ENCODE measurements at regions not wholly inside any gene's neighbourhood (a gene's known extent, or its start where the extent isn't known, plus 50 kb on each side); places are given as distances from the start of the nearest gene placed in this dataset.

DNA sequence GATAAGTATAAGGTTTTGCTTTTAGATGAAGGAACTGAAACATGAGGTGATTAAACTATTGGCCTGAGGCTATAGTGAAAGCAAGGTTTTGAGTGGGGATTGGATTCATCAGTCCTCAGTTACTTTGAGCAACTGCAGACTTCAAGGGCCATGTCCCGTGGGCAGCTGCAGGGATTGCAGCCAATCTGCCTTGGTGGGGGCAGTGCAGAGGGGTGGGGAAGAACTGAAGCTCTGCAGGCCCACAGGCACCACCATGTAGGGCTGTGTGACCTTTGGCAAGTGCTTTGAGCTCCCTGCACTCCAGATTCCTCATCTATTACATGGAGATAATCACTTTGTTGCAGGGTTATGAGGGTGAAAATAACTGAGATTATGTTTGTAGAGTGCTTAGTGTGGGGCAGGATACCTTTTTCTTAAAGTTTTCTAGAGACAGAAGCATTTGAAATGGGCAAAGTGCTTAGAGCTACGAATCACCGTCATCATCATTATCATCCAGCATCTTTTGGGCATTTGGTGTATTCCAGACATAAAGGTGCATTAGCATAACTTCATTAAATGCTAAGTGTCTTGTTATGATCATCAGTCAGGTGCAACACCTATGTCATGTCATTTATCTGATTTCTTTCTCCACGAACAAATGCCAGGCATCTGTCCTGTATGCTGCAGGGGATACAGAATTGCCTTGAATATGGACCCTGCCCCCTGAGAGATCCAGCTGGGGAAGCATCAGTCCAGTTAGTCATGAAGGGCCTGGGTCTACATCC is 72.1 kb upstream of the TENM4 start:
- no peaks in the 10 kb centered on the region for H3K27me3 ChIP-seq
- H3K4me2 ChIP-seq: no peak overlapping the region
- DNase-seq (ENCODE audit: low spot score): no peak
- Mint-ChIP-seq H3K27ac (peak overlapping the region; percentile 58), H3K4me3 (no peak overlapping the region), H3K4me1 (peaks cover 30% of the 10 kb centered on the region), H3K9me3 (peaks cover 3% of the 10 kb centered on the region), H3K27me3 (ENCODE audit: insufficient read depth, low read depth) (no peaks in the 10 kb centered on the region), H3K36me3 (no peaks in the 10 kb centered on the region)
- no peaks in the 10 kb centered on the region for H3K9me3 ChIP-seq (ENCODE audit: low read depth)
- H3K4me3 ChIP-seq: no peak overlapping the region
- H3K27ac ChIP-seq: no peak overlapping the region
- TF ChIP-seq, protein P1, sequence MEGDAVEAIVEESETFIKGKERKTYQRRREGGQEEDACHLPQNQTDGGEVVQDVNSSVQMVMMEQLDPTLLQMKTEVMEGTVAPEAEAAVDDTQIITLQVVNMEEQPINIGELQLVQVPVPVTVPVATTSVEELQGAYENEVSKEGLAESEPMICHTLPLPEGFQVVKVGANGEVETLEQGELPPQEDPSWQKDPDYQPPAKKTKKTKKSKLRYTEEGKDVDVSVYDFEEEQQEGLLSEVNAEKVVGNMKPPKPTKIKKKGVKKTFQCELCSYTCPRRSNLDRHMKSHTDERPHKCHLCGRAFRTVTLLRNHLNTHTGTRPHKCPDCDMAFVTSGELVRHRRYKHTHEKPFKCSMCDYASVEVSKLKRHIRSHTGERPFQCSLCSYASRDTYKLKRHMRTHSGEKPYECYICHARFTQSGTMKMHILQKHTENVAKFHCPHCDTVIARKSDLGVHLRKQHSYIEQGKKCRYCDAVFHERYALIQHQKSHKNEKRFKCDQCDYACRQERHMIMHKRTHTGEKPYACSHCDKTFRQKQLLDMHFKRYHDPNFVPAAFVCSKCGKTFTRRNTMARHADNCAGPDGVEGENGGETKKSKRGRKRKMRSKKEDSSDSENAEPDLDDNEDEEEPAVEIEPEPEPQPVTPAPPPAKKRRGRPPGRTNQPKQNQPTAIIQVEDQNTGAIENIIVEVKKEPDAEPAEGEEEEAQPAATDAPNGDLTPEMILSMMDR (IDR thresholded peaks at IDR 0.05): no peak
- no peak for TF ChIP-seq EZH2 (IDR thresholded peaks at IDR 0.05)
- no peak for TF ChIP-seq EZH2phosphoT487 (IDR thresholded peaks at IDR 0.05)
- no peak overlapping the region for H3K9ac ChIP-seq
- H4K20me1 ChIP-seq (ENCODE audit: low read depth): no peaks in the 10 kb centered on the region
- H3F3A ChIP-seq (ENCODE audit: low read depth): no peaks in the 10 kb centered on the region
- H3K4me1 ChIP-seq: peaks cover 12% of the 10 kb centered on the region
- no peaks in the 10 kb centered on the region for H3K79me2 ChIP-seq (ENCODE audit: low read depth)
- H2AFZ ChIP-seq (replicated peaks): no peak overlapping the region
- H3K36me3 ChIP-seq: no peaks in the 10 kb centered on the region

DNA sequence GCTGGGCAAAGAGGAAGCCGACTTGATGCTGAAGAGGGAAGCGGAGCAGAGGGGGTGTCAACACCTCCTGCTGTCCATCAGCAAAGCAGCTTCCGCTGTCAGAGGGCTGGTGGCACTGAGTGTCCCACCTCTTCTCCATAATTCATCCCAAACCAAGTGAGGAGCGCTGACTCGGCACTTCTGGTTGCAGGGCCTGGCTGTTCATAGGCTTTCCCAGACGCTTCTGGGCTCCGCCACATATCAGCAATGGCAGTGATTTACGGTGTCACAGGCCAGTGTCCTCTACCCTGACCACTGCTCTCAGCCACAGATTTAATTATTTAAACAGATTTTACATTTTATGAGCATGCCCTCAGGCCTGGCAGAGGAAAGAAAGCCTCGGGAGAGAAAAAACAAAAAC is 70.1 kb upstream of the TENM4 start:
- Histone ChIP-seq H3K9me3 (ENCODE audit: low read depth) (no peaks in the 10 kb centered on the region), H4K20me1 (ENCODE audit: low read depth) (no peaks in the 10 kb centered on the region), H3K36me3 (no peaks in the 10 kb centered on the region), H3K9ac (no peak overlapping the region), H3K27ac (no peak overlapping the region), H2AFZ (replicated peaks) (no peak overlapping the region), H3K4me3 (no peak overlapping the region), H3K4me2 (no peak overlapping the region), H3K4me1 (peaks cover 5% of the 10 kb centered on the region), H3F3A (ENCODE audit: low read depth) (no peaks in the 10 kb centered on the region), H3K27me3 (no peaks in the 10 kb centered on the region), H3K79me2 (ENCODE audit: low read depth) (no peaks in the 10 kb centered on the region)
- H3K4me1 Mint-ChIP-seq: peaks cover 20% of the 10 kb centered on the region
- H3K27ac Mint-ChIP-seq: no peak overlapping the region
- TF ChIP-seq EZH2 (IDR thresholded peaks at IDR 0.05) (no peak), EZH2phosphoT487 (IDR thresholded peaks at IDR 0.05) (no peak)
- TF ChIP-seq, protein P1 (IDR thresholded peaks at IDR 0.05): no peak
- H3K27me3 Mint-ChIP-seq (ENCODE audit: insufficient read depth, low read depth): no peaks in the 10 kb centered on the region
- peaks cover 3% of the 10 kb centered on the region for H3K9me3 Mint-ChIP-seq
- H3K36me3 Mint-ChIP-seq: no peaks in the 10 kb centered on the region
- DNase-seq (ENCODE audit: low spot score): no peak
- H3K4me3 Mint-ChIP-seq: no peak overlapping the region

DNA sequence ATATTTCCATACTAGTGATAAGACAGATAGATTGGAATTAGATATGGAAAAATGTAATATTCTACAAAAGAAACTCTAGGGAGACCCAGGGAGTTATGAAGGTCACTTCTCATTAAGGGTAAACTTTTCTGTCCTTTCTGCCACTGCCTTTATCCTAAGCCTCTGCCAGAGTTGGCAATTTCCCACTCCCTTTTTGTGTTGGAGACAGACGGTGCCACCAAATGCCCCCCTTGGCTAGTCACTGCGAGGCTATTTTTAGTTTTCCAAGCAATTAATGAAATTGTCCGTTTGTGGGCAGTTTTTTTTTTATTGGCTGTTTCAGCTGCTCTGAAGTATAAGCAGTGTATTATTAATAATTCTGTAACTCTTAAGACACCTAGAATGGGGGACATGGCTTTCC is 67.6 kb upstream of the TENM4 start:
- Histone ChIP-seq H3K9ac (no peak overlapping the region), H3K4me3 (no peak overlapping the region), H3K36me3 (no peaks in the 10 kb centered on the region), H3K79me2 (ENCODE audit: low read depth) (no peaks in the 10 kb centered on the region), H2AFZ (replicated peaks) (no peak overlapping the region), H3K4me1 (no peaks in the 10 kb centered on the region), H3K27me3 (no peaks in the 10 kb centered on the region), H3F3A (ENCODE audit: low read depth) (no peaks in the 10 kb centered on the region), H3K4me2 (no peak overlapping the region), H4K20me1 (ENCODE audit: low read depth) (no peaks in the 10 kb centered on the region), H3K9me3 (ENCODE audit: low read depth) (no peaks in the 10 kb centered on the region), H3K27ac (no peak overlapping the region)
- Mint-ChIP-seq H3K27me3 (ENCODE audit: insufficient read depth, low read depth) (peaks cover 7% of the 10 kb centered on the region), H3K4me3 (no peak overlapping the region), H3K27ac (no peak overlapping the region), H3K36me3 (no peaks in the 10 kb centered on the region), H3K9me3 (no peaks in the 10 kb centered on the region), H3K4me1 (peaks cover 7% of the 10 kb centered on the region)
- TF ChIP-seq EZH2 (IDR thresholded peaks at IDR 0.05): no peak
- TF ChIP-seq, protein P1 (IDR thresholded peaks at IDR 0.05): no peak
- TF ChIP-seq EZH2phosphoT487 (IDR thresholded peaks at IDR 0.05): no peak
- no peak for DNase-seq (ENCODE audit: low spot score)

All from neural progenitor cell (in vitro differentiated cells).